TTC549 (cell line): ENCODE measurements at regions not wholly inside any gene's neighbourhood (a gene's known extent, or its start where the extent isn't known, plus 50 kb on each side); places are given as distances from the start of the nearest gene placed in this dataset.

Source experiments
- FAIRE-seq: peaks from 2 replicates; lab custom pipeline; 2012; peaks lifted over from hg19 to GRCh38; lab: Jason Lieb, UNC

- no peak for FAIRE-seq
Observed at GRCh38 chr3:104510131-104510849, 856.4 kb upstream of the ALCAM start.

- FAIRE-seq, result no peak
Observed at GRCh38 chr3:104514371-104514770, 852.3 kb upstream of the ALCAM start.

GRCh38 chr3:104514776-104515175 is 851.9 kb upstream of the ALCAM start:
- no peak for FAIRE-seq

GRCh38 chr3:104519068-104519467 is 847.6 kb upstream of the ALCAM start:
- FAIRE-seq, result no peak

GRCh38 chr3:104519468-104520227 is 847.1 kb upstream of the ALCAM start:
- FAIRE-seq, result no peak

GRCh38 chr3:104520228-104520655 is 846.5 kb upstream of the ALCAM start:
- FAIRE-seq, result no peak

- no peak for FAIRE-seq
Observed at GRCh38 chr3:104521606-104522336, 844.9 kb upstream of the ALCAM start.

- FAIRE-seq, result no peak
Observed at GRCh38 chr3:104523136-104523535, 843.6 kb upstream of the ALCAM start.

- FAIRE-seq, result no peak
Observed at GRCh38 chr3:104526901-104527401, 839.8 kb upstream of the ALCAM start.

- no peak for FAIRE-seq
Observed at GRCh38 chr3:104530934-104531333, 835.8 kb upstream of the ALCAM start.

- no peak for FAIRE-seq
Observed at GRCh38 chr3:104536715-104537114, 830.0 kb upstream of the ALCAM start.

GRCh38 chr3:104537323-104537722 is 829.4 kb upstream of the ALCAM start:
- no peak for FAIRE-seq

- FAIRE-seq, result no peak
Observed at GRCh38 chr3:104546301-104546700, 820.4 kb upstream of the ALCAM start.

GRCh38 chr3:104547031-104547430 is 819.7 kb upstream of the ALCAM start:
- no peak for FAIRE-seq

GRCh38 chr3:104548401-104548800 is 818.3 kb upstream of the ALCAM start:
- no peak for FAIRE-seq

GRCh38 chr3:104549099-104549714 is 817.5 kb upstream of the ALCAM start:
- no peak for FAIRE-seq

GRCh38 chr3:104553121-104553520 is 813.6 kb upstream of the ALCAM start:
- FAIRE-seq, result no peak

- no peak for FAIRE-seq
Observed at GRCh38 chr3:104554425-104554824, 812.3 kb upstream of the ALCAM start.

GRCh38 chr3:104555728-104556127 is 811.0 kb upstream of the ALCAM start:
- FAIRE-seq, result no peak

- no peak for FAIRE-seq
Observed at GRCh38 chr3:104556372-104557078, 810.2 kb upstream of the ALCAM start.

- no peak for FAIRE-seq
Observed at GRCh38 chr3:104561324-104561723, 805.4 kb upstream of the ALCAM start.
